SK-N-SH treated with all-trans-retinoic acid at 6 μM for 48 hours (cell line): ENCODE measurements at regions not wholly inside any gene's neighbourhood (a gene's known extent, or its start where the extent isn't known, plus 50 kb on each side); places are given as distances from the start of the nearest gene placed in this dataset.

ENCODE experiments used
- ATAC-seq: fragments of 200-7000 bp; cut with Tn5 transposase; 3 replicates; pipeline ENCODE4 v1.9.1; 2020; ENCODE audit warnings: mild to moderate bottlenecking, moderate library complexity
- ARNTL ChIP-seq: fragments of 450-650 bp; formaldehyde crosslinking; IDR thresholded peaks from 2 replicates; pipeline ENCODE4 v1.5.0; 2020; ENCODE audit warnings: low read depth, mild to moderate bottlenecking, moderate library complexity, borderline replicate concordance
- BACH2 ChIP-seq: fragments of 250-450 bp; sonication (Bioruptor Pico); IDR thresholded peaks from 2 replicates; pipeline ENCODE4 v1.9.0; 2021; ENCODE audit warnings: mild to moderate bottlenecking, borderline replicate concordance
- CREB5 ChIP-seq: fragments of 250-450 bp; sonication (Bioruptor Pico); IDR thresholded peaks from 2 replicates; pipeline ENCODE4 v1.5.1; 2020; ENCODE audit warnings: low read depth, mild to moderate bottlenecking, moderate library complexity
- CSDC2 ChIP-seq: fragments of 250-450 bp; sonication (Bioruptor Pico); IDR thresholded peaks from 2 replicates; pipeline ENCODE4 v1.5.0; 2020; ENCODE audit warnings: mild to moderate bottlenecking, moderate library complexity
- ESRRG ChIP-seq: fragments of 250-450 bp; sonication (Bioruptor Pico); IDR thresholded peaks from 2 replicates; pipeline ENCODE4 v1.6.1; 2021; ENCODE audit warnings: mild to moderate bottlenecking
- GLIS3 ChIP-seq: fragments of 250-450 bp; sonication (Bioruptor Pico); IDR thresholded peaks from 2 replicates; pipeline ENCODE4 v1.5.0; 2020; ENCODE audit warnings: mild to moderate bottlenecking, moderate library complexity
- ISL1 ChIP-seq: fragments of 250-450 bp; sonication (Bioruptor Pico); IDR thresholded peaks from 2 replicates; pipeline ENCODE4 v2.1.2; 2022; ENCODE audit warnings: mild to moderate bottlenecking, moderate library complexity
- OSR1 ChIP-seq: fragments of 250-450 bp; sonication (Bioruptor Pico); IDR thresholded peaks from 2 replicates; pipeline ENCODE4 v1.8.0; 2022; ENCODE audit warnings: moderate library complexity, mild to moderate bottlenecking, inconsistent platforms
- PATZ1 ChIP-seq: fragments of 250-450 bp; sonication (Bioruptor Pico); IDR thresholded peaks from 2 replicates; pipeline ENCODE4 v1.8.0; 2020; ENCODE audit warnings: mild to moderate bottlenecking, moderate library complexity, borderline replicate concordance
- PPARA ChIP-seq: fragments of 250-450 bp; sonication (Bioruptor Pico); IDR thresholded peaks from 2 replicates; pipeline ENCODE4 v1.5.0; 2020; ENCODE audit warnings: mild to moderate bottlenecking, borderline replicate concordance
- SNAI2 ChIP-seq: fragments of 250-450 bp; sonication (Bioruptor Pico); IDR thresholded peaks from 2 replicates; pipeline ENCODE4 v1.5.0; 2020; ENCODE audit warnings: mild to moderate bottlenecking, moderate library complexity
- TCF4 ChIP-seq: fragments of 250-450 bp; sonication (Bioruptor Pico); IDR thresholded peaks from 2 replicates; pipeline ENCODE4 v1.8.0; 2021; ENCODE audit warnings: mild to moderate bottlenecking, moderate library complexity, borderline replicate concordance
- TOX ChIP-seq: fragments of 250-450 bp; sonication (Bioruptor Pico); IDR thresholded peaks from 2 replicates; pipeline ENCODE4 v1.8.0; 2021; ENCODE audit warnings: mild to moderate bottlenecking, moderate library complexity, borderline replicate concordance
- ZC3H10 ChIP-seq: fragments of 250-450 bp; sonication (Bioruptor Pico); IDR thresholded peaks from 2 replicates; pipeline ENCODE4 v1.5.1; 2021; ENCODE audit warnings: mild to moderate bottlenecking, moderate library complexity
- ZFP3 ChIP-seq: fragments of 250-450 bp; sonication (Bioruptor Pico); IDR thresholded peaks from 2 replicates; pipeline ENCODE4 v1.5.0; 2020; ENCODE audit warnings: mild to moderate bottlenecking, moderate library complexity
- ZFP30 ChIP-seq: fragments of 450-650 bp; formaldehyde crosslinking; IDR thresholded peaks from 2 replicates; pipeline ENCODE4 v1.5.0; 2022; ENCODE audit warnings: mild to moderate bottlenecking, moderate library complexity
- ZNF565 ChIP-seq: fragments of 450-650 bp; formaldehyde crosslinking; conservative IDR thresholded peaks from 2 replicates; pipeline ENCODE4 v1.5.0; 2020; ENCODE audit warnings: low read depth, mild to moderate bottlenecking, moderate library complexity
- ZNF8 ChIP-seq: fragments of 450-650 bp; formaldehyde crosslinking; IDR thresholded peaks from 2 replicates; pipeline ENCODE4 v1.5.0; 2020; ENCODE audit warnings: mild to moderate bottlenecking, moderate library complexity
- TF ChIP-seq, protein P1 (sequence below): fragments of 250-450 bp; sonication (Bioruptor Pico); IDR thresholded peaks from 2 replicates; pipeline ENCODE4 v1.5.1; 2021; ENCODE audit warnings: mild to moderate bottlenecking, moderate library complexity
- TF ChIP-seq, protein P2 (sequence below): fragments of 250-450 bp; sonication (Bioruptor Pico); IDR thresholded peaks from 2 replicates; pipeline ENCODE4 v1.8.0; 2021; ENCODE audit warnings: low read depth, mild to moderate bottlenecking, moderate library complexity, borderline replicate concordance
- TF ChIP-seq, protein P3 (sequence below): fragments of 250-450 bp; sonication (Bioruptor Pico); IDR thresholded peaks from 2 replicates; pipeline ENCODE4 v1.5.0; 2020; ENCODE audit warnings: mild to moderate bottlenecking, moderate library complexity

DNA sequence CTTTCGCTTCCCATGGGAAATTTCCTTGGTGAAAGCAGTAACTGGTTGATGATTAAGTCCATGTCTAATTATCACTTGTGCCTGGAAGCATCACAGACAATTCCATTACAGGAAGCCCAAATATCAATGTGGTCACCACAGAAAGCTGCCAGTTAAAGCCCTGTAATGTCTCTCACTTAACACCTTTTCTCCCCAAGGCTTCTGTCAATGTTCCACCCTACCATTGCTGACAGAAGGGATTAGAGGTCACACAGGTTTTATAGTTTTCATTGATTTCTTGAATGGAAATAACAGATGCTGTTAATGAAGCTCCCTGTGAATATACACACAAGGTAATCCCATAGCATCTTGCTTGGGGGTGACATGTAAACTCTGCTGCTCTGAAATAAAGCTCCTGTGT, 279.2 kb downstream of the COX7C start:
- ATAC-seq = no peak
- no peak for TF ChIP-seq GLIS3
- TF ChIP-seq PATZ1 (CRISPR knock-in tag) = no peak
- no peak for TF ChIP-seq ESRRG (CRISPR knock-in tag)
- TF ChIP-seq ZNF565 = no peak
- TF ChIP-seq, protein P1, sequence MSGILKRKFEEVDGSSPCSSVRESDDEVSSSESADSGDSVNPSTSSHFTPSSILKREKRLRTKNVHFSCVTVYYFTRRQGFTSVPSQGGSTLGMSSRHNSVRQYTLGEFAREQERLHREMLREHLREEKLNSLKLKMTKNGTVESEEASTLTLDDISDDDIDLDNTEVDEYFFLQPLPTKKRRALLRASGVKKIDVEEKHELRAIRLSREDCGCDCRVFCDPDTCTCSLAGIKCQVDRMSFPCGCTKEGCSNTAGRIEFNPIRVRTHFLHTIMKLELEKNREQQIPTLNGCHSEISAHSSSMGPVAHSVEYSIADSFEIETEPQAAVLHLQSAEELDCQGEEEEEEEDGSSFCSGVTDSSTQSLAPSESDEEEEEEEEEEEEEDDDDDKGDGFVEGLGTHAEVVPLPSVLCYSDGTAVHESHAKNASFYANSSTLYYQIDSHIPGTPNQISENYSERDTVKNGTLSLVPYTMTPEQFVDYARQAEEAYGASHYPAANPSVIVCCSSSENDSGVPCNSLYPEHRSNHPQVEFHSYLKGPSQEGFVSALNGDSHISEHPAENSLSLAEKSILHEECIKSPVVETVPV = no peak
- TF ChIP-seq TCF4 = no peak
- no peak for TF ChIP-seq CREB5
- no peak for TF ChIP-seq ZNF8 (CRISPR knock-in tag)
- no peak for TF ChIP-seq SNAI2
- TF ChIP-seq, protein P2, sequence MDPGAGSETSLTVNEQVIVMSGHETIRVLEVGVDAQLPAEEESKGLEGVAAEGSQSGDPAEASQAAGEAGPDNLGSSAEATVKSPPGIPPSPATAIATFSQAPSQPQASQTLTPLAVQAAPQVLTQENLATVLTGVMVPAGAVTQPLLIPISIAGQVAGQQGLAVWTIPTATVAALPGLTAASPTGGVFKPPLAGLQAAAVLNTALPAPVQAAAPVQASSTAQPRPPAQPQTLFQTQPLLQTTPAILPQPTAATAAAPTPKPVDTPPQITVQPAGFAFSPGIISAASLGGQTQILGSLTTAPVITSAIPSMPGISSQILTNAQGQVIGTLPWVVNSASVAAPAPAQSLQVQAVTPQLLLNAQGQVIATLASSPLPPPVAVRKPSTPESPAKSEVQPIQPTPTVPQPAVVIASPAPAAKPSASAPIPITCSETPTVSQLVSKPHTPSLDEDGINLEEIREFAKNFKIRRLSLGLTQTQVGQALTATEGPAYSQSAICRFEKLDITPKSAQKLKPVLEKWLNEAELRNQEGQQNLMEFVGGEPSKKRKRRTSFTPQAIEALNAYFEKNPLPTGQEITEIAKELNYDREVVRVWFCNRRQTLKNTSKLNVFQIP (CRISPR knock-in tag) = no peak
- TF ChIP-seq ZC3H10 (CRISPR knock-in tag) = no peak
- TF ChIP-seq ISL1 (CRISPR knock-in tag) = no peak
- TF ChIP-seq ZFP3 (CRISPR knock-in tag) = no peak
- no peak for TF ChIP-seq BACH2 (CRISPR knock-in tag)

GRCh38 chr5:86909418-86910295, 291.9 kb downstream of the COX7C start:
- TF ChIP-seq, protein P3, sequence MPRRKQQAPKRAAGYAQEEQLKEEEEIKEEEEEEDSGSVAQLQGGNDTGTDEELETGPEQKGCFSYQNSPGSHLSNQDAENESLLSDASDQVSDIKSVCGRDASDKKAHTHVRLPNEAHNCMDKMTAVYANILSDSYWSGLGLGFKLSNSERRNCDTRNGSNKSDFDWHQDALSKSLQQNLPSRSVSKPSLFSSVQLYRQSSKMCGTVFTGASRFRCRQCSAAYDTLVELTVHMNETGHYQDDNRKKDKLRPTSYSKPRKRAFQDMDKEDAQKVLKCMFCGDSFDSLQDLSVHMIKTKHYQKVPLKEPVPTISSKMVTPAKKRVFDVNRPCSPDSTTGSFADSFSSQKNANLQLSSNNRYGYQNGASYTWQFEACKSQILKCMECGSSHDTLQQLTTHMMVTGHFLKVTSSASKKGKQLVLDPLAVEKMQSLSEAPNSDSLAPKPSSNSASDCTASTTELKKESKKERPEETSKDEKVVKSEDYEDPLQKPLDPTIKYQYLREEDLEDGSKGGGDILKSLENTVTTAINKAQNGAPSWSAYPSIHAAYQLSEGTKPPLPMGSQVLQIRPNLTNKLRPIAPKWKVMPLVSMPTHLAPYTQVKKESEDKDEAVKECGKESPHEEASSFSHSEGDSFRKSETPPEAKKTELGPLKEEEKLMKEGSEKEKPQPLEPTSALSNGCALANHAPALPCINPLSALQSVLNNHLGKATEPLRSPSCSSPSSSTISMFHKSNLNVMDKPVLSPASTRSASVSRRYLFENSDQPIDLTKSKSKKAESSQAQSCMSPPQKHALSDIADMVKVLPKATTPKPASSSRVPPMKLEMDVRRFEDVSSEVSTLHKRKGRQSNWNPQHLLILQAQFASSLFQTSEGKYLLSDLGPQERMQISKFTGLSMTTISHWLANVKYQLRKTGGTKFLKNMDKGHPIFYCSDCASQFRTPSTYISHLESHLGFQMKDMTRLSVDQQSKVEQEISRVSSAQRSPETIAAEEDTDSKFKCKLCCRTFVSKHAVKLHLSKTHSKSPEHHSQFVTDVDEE = no peak
- TF ChIP-seq ISL1 (CRISPR knock-in tag) = peak; percentile 93
- TF ChIP-seq, all 23 proteins: peak for 1
- no peak for ATAC-seq

DNA sequence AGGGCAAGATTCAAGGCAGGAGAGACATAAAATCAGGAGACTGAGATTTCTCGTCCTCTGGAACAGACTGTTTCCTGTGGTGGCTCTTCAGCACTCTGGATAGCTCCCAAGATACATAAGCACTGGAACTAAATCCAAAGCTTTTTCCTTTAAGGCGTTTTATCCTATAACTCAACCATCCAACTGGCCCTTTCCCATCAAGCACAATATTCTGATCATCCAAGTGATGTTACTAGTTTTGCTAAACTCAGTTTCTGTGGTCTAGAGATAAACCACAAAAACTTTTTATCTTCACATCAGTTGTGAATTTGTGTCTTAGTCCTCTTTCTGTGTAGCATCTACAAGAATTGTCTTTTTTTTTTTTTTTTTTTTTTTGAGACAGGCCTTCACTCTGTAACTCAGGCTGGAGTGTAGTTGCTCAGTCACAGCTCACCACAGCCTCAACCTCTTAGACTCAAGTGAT, 299.4 kb downstream of the COX7C start:
- TF ChIP-seq OSR1 (CRISPR knock-in tag) = no peak
- 0 out of 2 replicates have a peak, but pooled peaks have one; percentile 63 for TF ChIP-seq CSDC2 (CRISPR knock-in tag)
- TF ChIP-seq ISL1 (CRISPR knock-in tag) = 0 out of 2 replicates have a peak, but pooled peaks have one; percentile 21
- ATAC-seq = no peak

DNA sequence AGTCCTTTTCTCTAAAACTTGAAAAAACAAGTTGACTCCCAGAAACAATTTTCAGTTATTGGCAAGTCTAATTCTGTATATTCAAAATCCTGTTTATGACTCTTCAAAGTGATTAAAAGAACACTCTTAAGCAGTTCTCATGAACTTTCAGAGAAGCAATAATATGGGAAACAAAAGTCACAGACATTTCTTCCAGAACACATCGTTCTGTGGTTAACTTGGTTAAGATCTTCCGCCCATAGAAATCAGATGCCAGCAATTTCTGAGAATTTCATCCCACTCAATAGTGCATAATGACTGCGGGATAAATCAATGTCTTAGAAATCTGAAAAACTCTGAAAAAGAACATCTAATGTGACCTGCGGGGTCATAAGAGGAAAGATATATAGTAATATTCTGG, 300.5 kb downstream of the COX7C start:
- TF ChIP-seq PATZ1 (CRISPR knock-in tag) (no peak), TOX (CRISPR knock-in tag) (no peak), ZFP30 (no peak), ZFP3 (CRISPR knock-in tag) (no peak), TCF4 (no peak), ARNTL (CRISPR knock-in tag) (no peak), PPARA (CRISPR knock-in tag) (no peak), SNAI2 (no peak)
- TF ChIP-seq, protein P2 (CRISPR knock-in tag) = no peak
- ATAC-seq = no peak
